ENCODE measurements at regions not wholly inside any gene's neighbourhood (a gene's known extent, or its start where the extent isn't known, plus 50 kb on each side); places are given as distances from the start of the nearest gene placed in this dataset.

GRCh38 chr5:82792096-82792495, 285.1 kb downstream of the TMEM167A start:
- Histone ChIP-seq H3K9ac (ENCODE audit: control insufficient read depth, insufficient read depth, low read length) (no peak overlapping the region), H3K4me3 (no peak overlapping the region), H3K27me3 (replicated peaks in 1 of 2; ENCODE audit: control insufficient read depth in 2 of 2, insufficient read depth in 2 of 2, low read length in 1 of 2) (no peaks in the 10 kb centered on the region), H2AFZ (ENCODE audit: control insufficient read depth, low read depth, low read length) (no peak overlapping the region), H3K36me3 (ENCODE audit: control insufficient read depth in 2 of 2, insufficient read depth in 2 of 2, low read length in 1 of 2) (no peaks in the 10 kb centered on the region), H3K79me2 (ENCODE audit: control insufficient read depth, insufficient read depth, low read length) (no peaks in the 10 kb centered on the region), H4K20me1 (ENCODE audit: control insufficient read depth, insufficient read depth) (no peaks in the 10 kb centered on the region), H3K4me1 (ENCODE audit: control insufficient read depth, insufficient read depth, low read length) (no peaks in the 10 kb centered on the region), H3K9me3 (replicated peaks; ENCODE audit: control insufficient read depth, insufficient read depth, low read length) (no peaks in the 10 kb centered on the region), H3K4me2 (ENCODE audit: control insufficient read depth, insufficient read depth) (no peak overlapping the region), H3K27ac (ENCODE audit: control insufficient read depth, insufficient read depth) (no peak overlapping the region)
- ATAC-seq (no peak), DNase-seq (ENCODE audit: low read depth, low spot score) (no peak), FAIRE-seq (no peak)
- ChIA-PET SMC1A (ENCODE audit: uncharacterized antibody, unreplicated experiment) (no interaction called here), POLR2A (no interaction called here), RAD21 (ENCODE audit: unreplicated experiment) (interaction anchor here (1.0 kb wide), 1 partner anchor 440 kb away, joined by 3 read pairs; no protein-coding TSS in a partner anchor), CTCF (interaction anchor here (1.0 to 3.5 kb wide), 2 partner anchors 82 to 440 kb away, joined by 3 to 19 read pairs; no protein-coding TSS in a partner anchor)
- in situ Hi-C loops (cut with MboI), result no loop called here
- TF ChIP-seq HDAC6 (IDR thresholded peaks at IDR 0.05; ENCODE audit: unreplicated experiment) (no peak), ATF7 (IDR thresholded peaks at IDR 0.05; ENCODE audit: low read depth) (no peak), POLR2A (IDR thresholded peaks at IDR 0.05; ENCODE audit: low read depth, low read length) (no peak), ZBTB11 (CRISPR knock-in tag; IDR thresholded peaks at IDR 0.05) (no peak), NFXL1 (IDR thresholded peaks at IDR 0.05; ENCODE audit: borderline replicate concordance) (no peak), CREB1 (IDR thresholded peaks at IDR 0.05; ENCODE audit: low read depth) (no peak), EED (IDR thresholded peaks at IDR 0.05; ENCODE audit: low read depth) (no peak), ETV6 (conservative IDR thresholded peaks at IDR 0.05 in 1 of 2, IDR thresholded peaks at IDR 0.05 in 1 of 2; ENCODE audit: borderline replicate concordance in 1 of 2, low read depth in 1 of 2) (no peak), ELK1 (IDR thresholded peaks at IDR 0.05; ENCODE audit: low read depth, low read length) (no peak), RUNX3 (IDR thresholded peaks at IDR 0.05; ENCODE audit: low read length) (no peak)
- no TSS peak for BruUV-seq (replicated peaks)
- 13% methylated on average over 1 of the region's 1 CpG for WGBS (ENCODE audit: insufficient coverage, insufficient replicate concordance, low lambda C conversion rate, missing lambda C conversion rate)
- intact Hi-C loops (cut with micrococcal nuclease; ENCODE audit: unreplicated experiment), result loop anchor here (5.0 kb wide), 1 partner anchor 150 kb away; no protein-coding TSS in a partner anchor

All from GM12878 (cell line).